Tibial nerve (tissue), 4 donors: ENCODE measurements at regions not wholly inside any gene's neighbourhood (a gene's known extent, or its start where the extent isn't known, plus 50 kb on each side); places are given as distances from the start of the nearest gene placed in this dataset.
"Not testable (repeated sequence)": the region's sequence is repeated elsewhere in the genome, so short reads cannot be mapped to it uniquely, and the experiment has no call there.

Source experiments
- EP300 ChIP-seq, 2 donors: sonication (generic); formaldehyde crosslinking; IDR thresholded peaks; one replicate each; pipeline ENCODE4 v1.6.1; 2017; ENCODE audit warnings: antibody characterized with exemption in 2 of 2, mild to moderate bottlenecking in 1 of 2
- TF ChIP-seq, protein P1 (sequence below), 5 experiments: fragments of 200-600 bp in 3 of 5; fragments of 450-650 bp in 2 of 5; sonication (generic) in 3 of 5; IDR thresholded peaks; one replicate each; pipeline ENCODE4 v1.5.1; 2016 to 2019; ENCODE audit warnings: antibody characterized with exemption in 5 of 5, mild to moderate bottlenecking in 3 of 5, moderate library complexity in 2 of 5

DNA sequence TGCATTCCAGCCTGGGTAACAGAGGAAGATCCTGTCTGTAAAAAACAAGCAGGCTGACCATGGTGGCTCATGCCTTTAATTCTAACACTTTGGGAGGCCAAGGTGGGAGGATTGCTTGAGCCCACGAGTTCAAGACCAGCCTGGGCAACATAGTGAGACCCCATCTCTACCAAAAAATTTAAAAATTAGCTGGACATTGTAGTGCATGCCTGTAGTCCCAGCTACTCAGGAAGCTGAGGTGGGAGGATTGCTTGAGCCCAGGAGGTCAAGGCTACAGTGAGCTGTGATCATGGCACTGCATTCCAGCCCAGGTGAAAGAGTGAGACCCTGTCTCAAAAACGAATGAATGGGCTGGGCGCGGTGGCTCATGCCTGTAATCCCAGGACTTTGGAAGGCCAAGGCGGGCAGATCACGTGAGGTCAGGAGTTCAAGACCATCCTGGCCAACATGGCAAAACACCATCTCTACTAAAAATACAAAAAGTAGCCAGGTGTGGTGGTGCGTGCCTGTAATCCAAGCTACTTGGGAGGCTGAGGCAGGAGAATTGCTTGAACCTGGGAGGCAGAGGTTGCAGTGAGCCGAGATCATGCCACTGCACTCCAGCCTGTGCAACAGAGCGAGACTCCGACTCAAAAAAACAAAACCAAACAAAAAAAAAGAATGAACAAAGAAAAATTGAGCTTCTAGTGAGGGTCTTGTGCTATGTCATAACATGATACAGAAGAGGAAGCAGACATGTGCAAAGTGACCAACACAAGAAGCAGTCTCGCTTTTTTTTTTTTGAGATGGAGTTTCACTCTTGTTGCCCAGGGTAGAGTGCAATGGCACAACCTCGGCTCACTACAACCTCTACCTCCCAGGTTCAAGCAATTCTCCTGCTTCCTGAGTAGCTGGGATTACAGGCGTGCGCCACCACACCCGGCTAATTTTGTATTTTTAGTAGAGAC is 54.1 kb upstream of the NCOA3 start:
- TF ChIP-seq, protein P1, sequence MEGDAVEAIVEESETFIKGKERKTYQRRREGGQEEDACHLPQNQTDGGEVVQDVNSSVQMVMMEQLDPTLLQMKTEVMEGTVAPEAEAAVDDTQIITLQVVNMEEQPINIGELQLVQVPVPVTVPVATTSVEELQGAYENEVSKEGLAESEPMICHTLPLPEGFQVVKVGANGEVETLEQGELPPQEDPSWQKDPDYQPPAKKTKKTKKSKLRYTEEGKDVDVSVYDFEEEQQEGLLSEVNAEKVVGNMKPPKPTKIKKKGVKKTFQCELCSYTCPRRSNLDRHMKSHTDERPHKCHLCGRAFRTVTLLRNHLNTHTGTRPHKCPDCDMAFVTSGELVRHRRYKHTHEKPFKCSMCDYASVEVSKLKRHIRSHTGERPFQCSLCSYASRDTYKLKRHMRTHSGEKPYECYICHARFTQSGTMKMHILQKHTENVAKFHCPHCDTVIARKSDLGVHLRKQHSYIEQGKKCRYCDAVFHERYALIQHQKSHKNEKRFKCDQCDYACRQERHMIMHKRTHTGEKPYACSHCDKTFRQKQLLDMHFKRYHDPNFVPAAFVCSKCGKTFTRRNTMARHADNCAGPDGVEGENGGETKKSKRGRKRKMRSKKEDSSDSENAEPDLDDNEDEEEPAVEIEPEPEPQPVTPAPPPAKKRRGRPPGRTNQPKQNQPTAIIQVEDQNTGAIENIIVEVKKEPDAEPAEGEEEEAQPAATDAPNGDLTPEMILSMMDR (IDR thresholded peaks at IDR 0.05): not testable (repeated sequence)
- not testable (repeated sequence) for TF ChIP-seq EP300 (IDR thresholded peaks at IDR 0.05)
